ENCODE measurements at regions not wholly inside any gene's neighbourhood (a gene's known extent, or its start where the extent isn't known, plus 50 kb on each side); places are given as distances from the start of the nearest gene placed in this dataset.

- no peak for TF ChIP-seq SIN3A (IDR thresholded peaks at IDR 0.05; ENCODE audit: borderline replicate concordance, insufficient read depth, low read length)
- TF ChIP-seq TAF1 (IDR thresholded peaks at IDR 0.05; ENCODE audit: borderline replicate concordance, insufficient read depth, low read length), result no peak
- no peak for TF ChIP-seq REST (IDR thresholded peaks at IDR 0.05; ENCODE audit: insufficient read depth in 1 of 2, low read depth in 2 of 2, low read length in 2 of 2)
- TF ChIP-seq FOXP2 (optimal IDR thresholded peaks at IDR 0.05; ENCODE audit: borderline replicate concordance, extremely low read depth, extremely low read length, insufficient read depth), result no peak
- no peak for TF ChIP-seq POLR2AphosphoS5 (IDR thresholded peaks at IDR 0.05; ENCODE audit: low read depth, low read length)
These were observed 84.8 kb upstream of the FOXB1 start for GRCh38 chr15:59918994-59919951.

DNA sequence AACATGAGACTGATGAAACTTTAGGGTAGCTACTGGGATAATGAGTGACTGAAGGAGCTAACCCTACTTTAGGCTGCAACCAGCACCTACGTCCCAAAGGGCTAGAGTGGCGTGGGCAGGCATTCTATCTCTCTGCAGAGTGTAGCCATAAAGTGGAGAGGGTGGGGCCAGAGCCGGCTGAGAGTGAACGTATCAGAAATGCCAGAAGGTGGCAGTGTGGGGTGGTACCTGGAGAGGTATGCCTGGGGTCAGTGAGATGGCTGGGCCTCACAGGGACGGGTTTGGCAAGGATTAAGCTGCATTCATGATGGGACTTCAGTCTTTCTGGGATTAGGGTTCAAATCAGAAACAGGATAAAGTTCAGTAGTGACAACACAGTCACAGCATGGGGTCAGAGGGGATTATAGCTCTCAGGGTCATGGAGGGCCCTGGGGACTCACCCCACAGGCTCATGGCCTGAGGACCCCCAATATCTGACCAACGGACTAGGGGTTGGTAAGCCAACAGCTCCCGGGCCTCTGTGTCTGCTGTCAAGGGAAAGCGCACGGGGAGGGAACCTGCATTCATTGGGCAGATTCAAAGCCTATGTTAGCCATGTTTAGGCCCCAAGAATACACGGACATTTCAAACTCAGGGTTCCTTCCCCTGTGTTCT, 86.5 kb upstream of the FOXB1 start:
- TF ChIP-seq TAF1 (IDR thresholded peaks at IDR 0.05; ENCODE audit: borderline replicate concordance, insufficient read depth, low read length), result no peak
- no peak for TF ChIP-seq POLR2AphosphoS5 (IDR thresholded peaks at IDR 0.05; ENCODE audit: low read depth, low read length)
- TF ChIP-seq SIN3A (IDR thresholded peaks at IDR 0.05; ENCODE audit: borderline replicate concordance, insufficient read depth, low read length), result no peak
- no peak for TF ChIP-seq FOXP2 (optimal IDR thresholded peaks at IDR 0.05; ENCODE audit: borderline replicate concordance, extremely low read depth, extremely low read length, insufficient read depth)
- no peak for TF ChIP-seq REST (IDR thresholded peaks at IDR 0.05; ENCODE audit: insufficient read depth in 1 of 2, low read depth in 2 of 2, low read length in 2 of 2)

DNA sequence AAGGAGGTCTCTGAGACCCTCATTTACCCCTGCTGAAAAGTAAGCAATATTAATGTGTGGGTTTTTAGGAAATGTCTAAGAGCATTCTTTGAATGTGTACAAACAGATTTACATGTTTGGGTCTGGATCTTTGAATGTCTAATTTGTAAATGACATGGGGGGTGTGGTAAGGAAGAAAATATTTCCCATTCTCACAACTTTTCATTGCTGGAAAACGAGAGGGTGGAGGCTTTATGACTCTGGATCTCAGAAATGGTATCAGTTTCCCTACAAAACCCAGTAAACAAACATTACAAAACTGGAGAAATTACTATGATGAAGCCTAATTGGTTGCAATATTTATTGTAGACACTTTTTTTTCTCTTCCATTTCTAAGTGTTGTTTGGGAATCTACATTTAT, 98.1 kb upstream of the FOXB1 start:
- TF ChIP-seq TAF1 (IDR thresholded peaks at IDR 0.05; ENCODE audit: borderline replicate concordance, insufficient read depth, low read length) (no peak), POLR2AphosphoS5 (IDR thresholded peaks at IDR 0.05; ENCODE audit: low read depth, low read length) (no peak), FOXP2 (optimal IDR thresholded peaks at IDR 0.05; ENCODE audit: borderline replicate concordance, extremely low read depth, extremely low read length, insufficient read depth) (no peak), SIN3A (IDR thresholded peaks at IDR 0.05; ENCODE audit: borderline replicate concordance, insufficient read depth, low read length) (no peak), REST (IDR thresholded peaks at IDR 0.05; ENCODE audit: insufficient read depth in 1 of 2, low read depth in 2 of 2, low read length in 2 of 2) (no peak)

- no peak for TF ChIP-seq POLR2AphosphoS5 (IDR thresholded peaks at IDR 0.05; ENCODE audit: low read depth, low read length)
- no peak for TF ChIP-seq SIN3A (IDR thresholded peaks at IDR 0.05; ENCODE audit: borderline replicate concordance, insufficient read depth, low read length)
- TF ChIP-seq REST (IDR thresholded peaks at IDR 0.05; ENCODE audit: insufficient read depth in 1 of 2, low read depth in 2 of 2, low read length in 2 of 2), result no peak
- TF ChIP-seq TAF1 (IDR thresholded peaks at IDR 0.05; ENCODE audit: borderline replicate concordance, insufficient read depth, low read length), result no peak
- no peak for TF ChIP-seq FOXP2 (optimal IDR thresholded peaks at IDR 0.05; ENCODE audit: borderline replicate concordance, extremely low read depth, extremely low read length, insufficient read depth)
These were observed 98.9 kb upstream of the FOXB1 start for GRCh38 chr15:59905176-59905575.
